IMR-90 (cell line): ENCODE measurements at regions not wholly inside any gene's neighbourhood (a gene's known extent, or its start where the extent isn't known, plus 50 kb on each side); places are given as distances from the start of the nearest gene placed in this dataset.

Experiments used
- ATAC-seq: fragments of 200-7000 bp; cut with Tn5 transposase; 2 replicates; pipeline ENCODE4 v1.9.1; 2020; ENCODE audit warnings: low read depth, mild to moderate bottlenecking, moderate library complexity
- BruUV-seq: library from RNA; stranded (reverse); fragments of 400-500 nt; replicated peaks from 2 replicates; lab custom pipeline; 2021; lab: Mats Ljungman, UMichigan
- CTCF ChIA-PET: fragments of 300-600 bp; formaldehyde crosslinking; extraction: SDS; loops from one replicate; lab custom pipeline; 2021; ENCODE audit warnings: antibody characterized with exemption; lab: Yijun Ruan, JAX
- POLR2A ChIA-PET: fragments of 300-600 bp; sonication (Branson Sonifier 250); formaldehyde crosslinking; loops from one replicate; lab custom pipeline; 2022; ENCODE audit warnings: antibody characterized with exemption; ENCODE audit not compliant: unreplicated experiment; lab: Charles Lee
- DNase-seq: peaks from one replicate; pipeline ENCODE4 v3.0.0; 2013
- H2AFZ ChIP-seq: replicated peaks from 2 replicates; pipeline ENCODE3; 2013; ENCODE audit warnings: low read length, mild to moderate bottlenecking; ENCODE audit not compliant: poor library complexity
- H2AK5ac ChIP-seq: 2 replicates; pipeline ENCODE4 v1.6.1; 2013; ENCODE audit warnings: low read depth, low read length, inconsistent platforms
- H2AK9ac ChIP-seq: replicated peaks from 2 replicates; pipeline ENCODE3; 2013; ENCODE audit warnings: mild to moderate bottlenecking, low read depth, low read length, moderate library complexity; ENCODE audit not compliant: poor library complexity
- H2BK120ac ChIP-seq: 2 replicates; pipeline ENCODE4 v1.6.1; 2013; ENCODE audit warnings: low read depth, low read length, inconsistent platforms
- H2BK15ac ChIP-seq: 3 replicates; pipeline ENCODE4 v1.6.1; 2013; ENCODE audit warnings: low read depth, low read length, inconsistent platforms
- H2BK20ac ChIP-seq: 2 replicates; pipeline ENCODE4 v1.6.1; 2013; ENCODE audit warnings: low read depth, mild to moderate bottlenecking, inconsistent platforms, low read length, moderate library complexity
- H2BK5ac ChIP-seq: 2 replicates; pipeline ENCODE4 v1.6.1; 2013; ENCODE audit warnings: mild to moderate bottlenecking, low read depth, low read length, inconsistent platforms; ENCODE audit not compliant: poor library complexity, severe bottlenecking
- H3K14ac ChIP-seq: replicated peaks from 2 replicates; pipeline ENCODE4 v1.6.1; 2013; ENCODE audit warnings: low read depth, low read length, inconsistent platforms
- H3K18ac ChIP-seq: 2 replicates; pipeline ENCODE4 v1.6.1; 2013; ENCODE audit warnings: low read depth, low read length, control low read depth
- H3K23ac ChIP-seq: 2 replicates; pipeline ENCODE4 v1.6.1; 2013; ENCODE audit warnings: low read depth, low read length, inconsistent platforms
- H3K27ac ChIP-seq: 2 replicates; pipeline ENCODE4 v1.5.1; 2013; ENCODE audit warnings: mild to moderate bottlenecking, control low read depth, low read length; ENCODE audit not compliant: insufficient read depth
- H3K27me3 ChIP-seq: 2 replicates; pipeline ENCODE4 v1.6.1; 2013; ENCODE audit warnings: low read length; ENCODE audit not compliant: control insufficient read depth, insufficient read depth
- H3K36me3 ChIP-seq: 2 replicates; pipeline ENCODE4 v1.6.1; 2013; ENCODE audit warnings: low read length, mixed read lengths; ENCODE audit not compliant: control insufficient read depth, insufficient read depth
- H3K4ac ChIP-seq: 2 replicates; pipeline ENCODE4 v1.6.1; 2013; ENCODE audit warnings: low read depth, low read length, inconsistent platforms
- H3K4me1 ChIP-seq: 2 replicates; pipeline ENCODE4 v1.6.1; 2013; ENCODE audit warnings: low read length, mixed read lengths; ENCODE audit not compliant: control insufficient read depth, insufficient read depth
- H3K4me2 ChIP-seq: 2 replicates; pipeline ENCODE4 v1.6.1; 2013; ENCODE audit warnings: low read depth, mild to moderate bottlenecking, control low read depth, low read length, moderate library complexity
- H3K4me3 ChIP-seq: 2 replicates; pipeline ENCODE4 v1.5.1; 2013; ENCODE audit warnings: low read depth, mild to moderate bottlenecking, control low read depth, low read length, moderate library complexity; ENCODE audit not compliant: insufficient read depth
- H3K56ac ChIP-seq: 2 replicates; pipeline ENCODE4 v1.6.1; 2013; ENCODE audit warnings: low read length, inconsistent platforms; ENCODE audit not compliant: insufficient read depth; ENCODE audit errors: extremely low read depth
- H3K79me1 ChIP-seq, 2 experiments: 2 replicates each; pipeline ENCODE4 v1.6.1; 2013; ENCODE audit warnings: low read length in 2 of 2, inconsistent platforms in 1 of 2, low read depth in 1 of 2
- H3K9ac ChIP-seq: 2 replicates; pipeline ENCODE4 v1.6.1; 2013; ENCODE audit warnings: low read depth, low read length, control low read depth
- H3K9me1 ChIP-seq: 2 replicates; pipeline ENCODE4 v1.6.1; 2013; ENCODE audit warnings: low read length, inconsistent platforms; ENCODE audit not compliant: insufficient read depth
- H3K9me3 ChIP-seq: 2 replicates; pipeline ENCODE4 v1.6.1; 2013; ENCODE audit warnings: low read length; ENCODE audit not compliant: control insufficient read depth, insufficient read depth
- H4K20me1 ChIP-seq: 2 replicates; pipeline ENCODE4 v1.6.1; 2013; ENCODE audit warnings: low read length, inconsistent platforms; ENCODE audit not compliant: insufficient read depth
- H4K5ac ChIP-seq: 2 replicates; pipeline ENCODE4 v1.6.1; 2013; ENCODE audit warnings: mild to moderate bottlenecking, low read depth, low read length, control low read depth
- H4K8ac ChIP-seq, 2 experiments: 2 replicates each; pipeline ENCODE4 v1.6.1; 2013; ENCODE audit warnings: low read depth in 2 of 2, low read length in 2 of 2, control low read depth in 1 of 2, inconsistent platforms in 1 of 2
- H4K91ac ChIP-seq: 2 replicates; pipeline ENCODE4 v1.6.1; 2013; ENCODE audit warnings: low read depth, low read length, inconsistent platforms; ENCODE audit not compliant: insufficient read depth
- BHLHE40 ChIP-seq: fragments of 150-350 bp; IDR thresholded peaks from 2 replicates; pipeline ENCODE4 v1.6.1; 2016; ENCODE audit warnings: mild to moderate bottlenecking, low read depth, low read length
- CEBPB ChIP-seq: IDR thresholded peaks from 2 replicates; pipeline ENCODE4 v1.6.1; 2012; ENCODE audit warnings: low read depth, low read length, improper control_type of control experiment
- CHD1 ChIP-seq: IDR thresholded peaks from 2 replicates; pipeline ENCODE4 v1.6.1; 2012; ENCODE audit warnings: low read depth, low read length, improper control_type of control experiment
- CTCF ChIP-seq: conservative IDR thresholded peaks from 2 replicates; pipeline ENCODE4 v1.5.1; 2012; ENCODE audit warnings: mild to moderate bottlenecking, low read depth, low read length, improper control_type of control experiment
- ELK1 ChIP-seq: fragments of 150-350 bp; IDR thresholded peaks from 2 replicates; pipeline ENCODE4 v1.6.1; 2016; ENCODE audit warnings: low read depth, mild to moderate bottlenecking, low read length, moderate library complexity, borderline replicate concordance
- FOS ChIP-seq: fragments of 150-350 bp; IDR thresholded peaks from 2 replicates; pipeline ENCODE4 v1.6.1; 2016; ENCODE audit warnings: low read depth, low read length
- MAFK ChIP-seq: IDR thresholded peaks from 2 replicates; pipeline ENCODE4 v1.6.1; 2012; ENCODE audit warnings: low read depth, low read length, improper control_type of control experiment
- MAZ ChIP-seq: IDR thresholded peaks from 2 replicates; pipeline ENCODE4 v1.6.1; 2012; ENCODE audit warnings: low read depth, mild to moderate bottlenecking, low read length, improper control_type of control experiment, moderate library complexity, borderline replicate concordance
- MXI1 ChIP-seq: IDR thresholded peaks from 2 replicates; pipeline ENCODE4 v1.6.1; 2012; ENCODE audit warnings: low read depth, mild to moderate bottlenecking, low read length, moderate library complexity, borderline replicate concordance
- NFE2L2 ChIP-seq: fragments of 150-350 bp; IDR thresholded peaks from 2 replicates; pipeline ENCODE4 v1.6.1; 2016; ENCODE audit warnings: low read depth, mild to moderate bottlenecking, low read length
- POLR2A ChIP-seq: IDR thresholded peaks from 2 replicates; pipeline ENCODE4 v1.6.1; 2012; ENCODE audit warnings: mild to moderate bottlenecking, low read depth, low read length
- RAD21 ChIP-seq: IDR thresholded peaks from 2 replicates; pipeline ENCODE4 v1.6.1; 2012; ENCODE audit warnings: low read length, improper control_type of control experiment
- RCOR1 ChIP-seq: IDR thresholded peaks from 2 replicates; pipeline ENCODE4 v1.6.1; 2012; ENCODE audit warnings: mild to moderate bottlenecking, low read length, improper control_type of control experiment; ENCODE audit not compliant: insufficient replicate concordance
- RFX5 ChIP-seq: IDR thresholded peaks from 2 replicates; pipeline ENCODE4 v1.8.0; 2012; ENCODE audit warnings: low read depth, mild to moderate bottlenecking, low read length, moderate library complexity
- SMC3 ChIP-seq: fragments of 150-350 bp; IDR thresholded peaks from 2 replicates; pipeline ENCODE4 v1.6.1; 2016; ENCODE audit warnings: low read depth, mild to moderate bottlenecking, antibody characterized with exemption, low read length, moderate library complexity
- USF2 ChIP-seq: fragments of 150-350 bp; IDR thresholded peaks from 2 replicates; pipeline ENCODE4 v1.6.1; 2017; ENCODE audit warnings: mild to moderate bottlenecking, antibody characterized with exemption, low read length, low read depth
- whole genome bisulfite sequencing, 2 experiments: methylation state at CpG; one replicate each; pipeline versions ENCODE4 v1.1.5 to v1.1.7; 2013; ENCODE audit warnings: missing lambda C conversion rate in 2 of 2; ENCODE audit not compliant: insufficient read length in 1 of 2; ENCODE audit errors: extremely low coverage in 2 of 2; 5-methylcytosine and 5-hydroxymethylcytosine counted together
- dilution Hi-C: fragments of 300-500 bp; cut with HindIII; formaldehyde crosslinking; loops from one replicate; pipeline ENCODE4 v1.14.3; 2018; ENCODE audit warnings: low sequenced_read_pairs; ENCODE audit not compliant: unreplicated experiment
- in situ Hi-C: fragments of 300-500 bp; cut with MboI; formaldehyde crosslinking; loops from 3 replicates; pipeline ENCODE4 v1.14.3; 2019; ENCODE audit warnings: low sequenced_read_pairs, inconsistent platforms, mixed read lengths
- intact Hi-C: fragments of 100-400 bp; cut with micrococcal nuclease; formaldehyde crosslinking; loops from 2 replicates; pipeline ENCODE4 v1.10.0; 2022

GRCh38 chr1:101098907-101099306, 73.3 kb upstream of the DPH5 start:
- no peaks in the 10 kb centered on the region for H3K9me3 ChIP-seq
- H3K79me1 ChIP-seq: no peaks in the 10 kb centered on the region
- H4K8ac ChIP-seq: no peak overlapping the region
- H2AK5ac ChIP-seq: no peak overlapping the region
- ChIA-PET CTCF (interaction anchor here (1.0 kb wide), 1 partner anchor 140 kb away, joined by 3 read pairs; no protein-coding TSS in a partner anchor), POLR2A (no interaction called here)
- WGBS, 2 experiments: no CpG with 5 or more reads among the region's 2 CpGs
- no peak overlapping the region for H4K5ac ChIP-seq
- no TSS peak for BruUV-seq
- H3K4me2 ChIP-seq: no peak overlapping the region
- H2AFZ ChIP-seq: no peak overlapping the region
- H2BK15ac ChIP-seq: no peak overlapping the region
- H3K56ac ChIP-seq: no peak overlapping the region
- TF ChIP-seq BHLHE40 (no peak), RFX5 (no peak), CTCF (no peak), CEBPB (no peak), SMC3 (no peak), NFE2L2 (no peak), CHD1 (no peak), MAFK (no peak), RAD21 (no peak), POLR2A (no peak), RCOR1 (no peak), MXI1 (no peak), MAZ (no peak), USF2 (no peak), ELK1 (no peak), FOS (no peak)
- peaks cover 3% of the 10 kb centered on the region; the same call in 1 of the 2 replicates for H3K4me1 ChIP-seq
- H3K36me3 ChIP-seq: no peaks in the 10 kb centered on the region
- no peak overlapping the region for H3K23ac ChIP-seq
- no peak overlapping the region for H3K18ac ChIP-seq
- no peak overlapping the region for H3K9ac ChIP-seq
- no peaks in the 10 kb centered on the region for H3K9me1 ChIP-seq
- dilution Hi-C loops: no loop called here
- H2BK120ac ChIP-seq: no peak overlapping the region
- in situ Hi-C loops: no loop called here
- H4K20me1 ChIP-seq: no peaks in the 10 kb centered on the region
- no peak for DNase-seq
- no peak overlapping the region for H3K14ac ChIP-seq
- H4K91ac ChIP-seq: no peak overlapping the region
- no peak for ATAC-seq
- H3K4me3 ChIP-seq: no peak overlapping the region
- no peak overlapping the region for H2BK20ac ChIP-seq
- no peak overlapping the region for H2BK5ac ChIP-seq
- H3K27ac ChIP-seq: no peak overlapping the region
- H3K4ac ChIP-seq: no peak overlapping the region
- no peak overlapping the region for H2AK9ac ChIP-seq
- H3K27me3 ChIP-seq: no peaks in the 10 kb centered on the region
- intact Hi-C loops: no loop called here
